K562 (cell line): ENCODE measurements at regions not wholly inside any gene's neighbourhood (a gene's known extent, or its start where the extent isn't known, plus 50 kb on each side); places are given as distances from the start of the nearest gene placed in this dataset.

ENCODE experiments used
- ATAC-seq: fragments of 200-7000 bp; cut with Tn5 transposase; 3 replicates; pipeline ENCODE4 v1.9.1; 2020; ENCODE audit warnings: moderate library complexity
- BruUV-seq: library from RNA; stranded (reverse); fragments of 400-500 nt; replicated peaks from 2 replicates; lab custom pipeline; 2021; lab: Mats Ljungman, UMichigan
- CTCF ChIA-PET: fragments of 300-600 bp; formaldehyde crosslinking; extraction: SDS; loops from one replicate; lab custom pipeline; 2021; ENCODE audit warnings: low intra/inter-chr PET ratio; lab: Yijun Ruan, JAX
- POLR2A ChIA-PET: fragments of 300-600, 350-650 bp; sonication (Branson Sonifier 250); formaldehyde crosslinking; extraction: SDS; loops from one replicate; lab custom pipeline; 2021; ENCODE audit warnings: antibody characterized with exemption, inconsistent platforms; lab: Yijun Ruan, JAX
- DNase-seq, 4 experiments: peaks; one replicate each; pipeline versions ENCODE4 v3.0.0 to v3.0.0-alpha.2; 2011 to 2018; ENCODE audit warnings: low spot score in 3 of 4, mixed read lengths in 3 of 4; ENCODE audit errors: extremely low read depth in 1 of 4
- FAIRE-seq: peaks from 2 replicates; lab custom pipeline; 2011; peaks lifted over from hg19 to GRCh38; lab: Jason Lieb, UNC
- H2AFZ ChIP-seq: 2 replicates; pipeline ENCODE4 v1.6.0; 2011; ENCODE audit warnings: low read depth, low read length, control low read depth, inconsistent platforms
- H3K27ac ChIP-seq: fragments of 200-600 bp; 3 replicates; pipeline ENCODE4 v1.8.0; 2011; ENCODE audit warnings: low read depth, mild to moderate bottlenecking, control low read depth, inconsistent platforms, low read length, moderate library complexity, mixed read lengths; ENCODE audit errors: extremely low read depth
- H3K27me3 ChIP-seq, 2 experiments: fragments of 300-600 bp in 1 of 2; 2 replicates in 1 of 2; 3 replicates in 1 of 2; pipeline versions ENCODE4 v1.6.0 to v1.8.0; 2011; ENCODE audit warnings: inconsistent platforms in 2 of 2, low read length in 2 of 2, mild to moderate bottlenecking in 1 of 2, mixed read lengths in 1 of 2, moderate library complexity in 1 of 2; ENCODE audit not compliant: control insufficient read depth in 2 of 2, insufficient read depth in 2 of 2
- H3K36me3 ChIP-seq: fragments of 300-600 bp; 3 replicates; pipeline ENCODE4 v1.8.0; 2011; ENCODE audit warnings: mild to moderate bottlenecking, low read length, inconsistent platforms; ENCODE audit not compliant: control insufficient read depth, insufficient read depth
- H3K4me1 ChIP-seq, 2 experiments: fragments of 200-600 bp in 1 of 2; replicated peaks in 1 of 2; 2 replicates in 1 of 2; 3 replicates in 1 of 2; pipeline versions ENCODE4 v1.5.1 to v1.8.0; 2011; ENCODE audit warnings: inconsistent platforms in 2 of 2, low read length in 2 of 2, mild to moderate bottlenecking in 1 of 2, mixed read lengths in 1 of 2, moderate library complexity in 1 of 2; ENCODE audit not compliant: control insufficient read depth in 2 of 2, insufficient read depth in 2 of 2
- H3K4me2 ChIP-seq: 2 replicates; pipeline ENCODE4 v1.6.1; 2011; ENCODE audit warnings: low read length, control low read depth, inconsistent platforms, mixed read lengths; ENCODE audit not compliant: insufficient read depth
- H3K4me3 ChIP-seq: fragments of 200-600 bp; sonication (generic), shearing (Covaris generic); 2 replicates; pipeline ENCODE4 v1.5.1; 2016; ENCODE audit warnings: control low read depth, inconsistent platforms
- H3K79me2 ChIP-seq: fragments of 200-600 bp; 3 replicates; pipeline ENCODE4 v1.8.0; 2011; ENCODE audit warnings: low read length, inconsistent platforms; ENCODE audit not compliant: control insufficient read depth, insufficient read depth
- H3K9ac ChIP-seq, 2 experiments: 2 replicates each; pipeline versions ENCODE4 v1.6.0 to v1.6.1; 2011; ENCODE audit warnings: low read depth in 2 of 2, low read length in 2 of 2, control low read depth in 1 of 2, inconsistent platforms in 1 of 2, mild to moderate bottlenecking in 1 of 2, mixed read lengths in 1 of 2; ENCODE audit not compliant: insufficient read depth in 1 of 2
- H3K9me1 ChIP-seq: one replicate; pipeline ENCODE4 v1.6.0; 2011; ENCODE audit warnings: inconsistent platforms, mild to moderate bottlenecking, low read length, moderate library complexity; ENCODE audit not compliant: control insufficient read depth, insufficient read depth
- H3K9me3 ChIP-seq: replicated peaks from 2 replicates; pipeline ENCODE4 v1.5.1; 2011; ENCODE audit warnings: low read depth, low read length, inconsistent platforms; ENCODE audit not compliant: control insufficient read depth, insufficient read depth
- H4K20me1 ChIP-seq: replicated peaks from 2 replicates; pipeline ENCODE4 v1.6.1; 2011; ENCODE audit warnings: low read length, inconsistent platforms, mixed read lengths; ENCODE audit not compliant: control insufficient read depth, insufficient read depth
- CSDE1 ChIP-seq, 2 experiments: fragments of 450-650 bp; IDR thresholded peaks; 2 replicates each; pipeline ENCODE4 v1.6.1; 2016; ENCODE audit warnings: mild to moderate bottlenecking in 1 of 2
- FOXA3 ChIP-seq, 2 experiments: fragments of 450-650 bp in 1 of 2; sonication (generic) in 1 of 2; formaldehyde crosslinking; IDR thresholded peaks in 1 of 2; conservative IDR thresholded peaks in 1 of 2; 2 replicates each; pipeline versions ENCODE4 v1.4.0 to v1.8.0; 2020 to 2022; ENCODE audit warnings: mild to moderate bottlenecking in 2 of 2, missing genetic modification reagents in 1 of 2
- HIVEP1 ChIP-seq: fragments of 250-450 bp; sonication (Bioruptor Pico); IDR thresholded peaks from 2 replicates; pipeline ENCODE4 v1.4.0; 2020; ENCODE audit warnings: mild to moderate bottlenecking
- JUNB ChIP-seq: fragments of 450-650 bp; formaldehyde crosslinking; conservative IDR thresholded peaks from 2 replicates; pipeline ENCODE4 v1.4.0; 2020; ENCODE audit warnings: mild to moderate bottlenecking
- MXD1 ChIP-seq: fragments of 250-450 bp; sonication (Bioruptor Pico); IDR thresholded peaks from 2 replicates; pipeline ENCODE4 v1.8.0; 2021; ENCODE audit warnings: borderline replicate concordance, mild to moderate bottlenecking, moderate library complexity; ENCODE audit not compliant: poor library complexity, severe bottlenecking
- NFIC ChIP-seq: fragments of 450-650 bp; IDR thresholded peaks from 2 replicates; pipeline ENCODE4 v1.6.1; 2017; ENCODE audit warnings: mild to moderate bottlenecking, inconsistent platforms
- PATZ1 ChIP-seq: fragments of 250-450 bp; sonication (Bioruptor Pico); IDR thresholded peaks from 2 replicates; pipeline ENCODE4 v1.5.0; 2020; ENCODE audit warnings: mild to moderate bottlenecking, borderline replicate concordance
- POLR2G ChIP-seq: fragments of 200-400 bp; formaldehyde crosslinking; IDR thresholded peaks from 2 replicates; pipeline ENCODE4 v1.6.1; 2017; ENCODE audit warnings: low read depth, mild to moderate bottlenecking, antibody characterized with exemption, low read length, moderate library complexity
- RFX7 ChIP-seq: fragments of 250-450 bp; sonication (Bioruptor Pico); IDR thresholded peaks from 2 replicates; pipeline ENCODE4 v1.5.1; 2021; ENCODE audit warnings: mild to moderate bottlenecking
- SMARCC2 ChIP-seq: fragments of 450-650 bp; IDR thresholded peaks from 2 replicates; pipeline ENCODE4 v1.6.1; 2017; ENCODE audit warnings: antibody characterized with exemption, moderate library complexity, mild to moderate bottlenecking, low read depth
- TGIF2 ChIP-seq: sonication (generic); formaldehyde crosslinking; IDR thresholded peaks from 2 replicates; pipeline ENCODE4 v1.8.1; 2022; ENCODE audit warnings: mild to moderate bottlenecking, missing genetic modification reagents, moderate library complexity
- ZBTB49 ChIP-seq: sonication (generic); formaldehyde crosslinking; IDR thresholded peaks from 2 replicates; pipeline ENCODE4 v1.8.0; 2022; ENCODE audit warnings: missing genetic modification reagents, mild to moderate bottlenecking, borderline replicate concordance
- ZNF584 ChIP-seq: fragments of 200-800 bp; sonication (Bioruptor generic); IDR thresholded peaks from 2 replicates; pipeline ENCODE4 v1.6.1; 2016; ENCODE audit warnings: low read depth, mild to moderate bottlenecking, missing genetic modification characterization, missing compliant biosample characterization
- ZNF589 ChIP-seq: fragments of 200-800 bp; sonication (Bioruptor generic); IDR thresholded peaks from 2 replicates; pipeline ENCODE4 v1.6.1; 2016; ENCODE audit warnings: low read depth, missing genetic modification characterization, missing compliant biosample characterization
- ZNF77 ChIP-seq: fragments of 250-450 bp; sonication (Bioruptor Pico); IDR thresholded peaks from 2 replicates; pipeline ENCODE4 v1.5.0; 2020
- WGBS: fragments of 100-300 bp; shearing (Covaris generic); methylation state at CpG from one replicate; pipeline ENCODE4 v1.1.6; 2016; ENCODE audit warnings: low coverage, mixed read lengths; ENCODE audit not compliant: insufficient coverage; ENCODE audit errors: missing lambda C conversion rate; 5-methylcytosine and 5-hydroxymethylcytosine counted together
- in situ Hi-C: fragments of 300-500 bp; cut with MboI; formaldehyde crosslinking; loops from 4 replicates; pipeline ENCODE4 v1.15.0; 2018; ENCODE audit warnings: inconsistent platforms, mixed read lengths
- intact Hi-C: fragments of 100-400 bp; cut with micrococcal nuclease; formaldehyde crosslinking; loops from 2 replicates; pipeline ENCODE4 v1.14.2; 2022
- TF ChIP-seq, protein P1 (sequence below): IDR thresholded peaks from 3 replicates; pipeline ENCODE4 v1.6.1; 2011; ENCODE audit warnings: borderline replicate concordance, mild to moderate bottlenecking; ENCODE audit not compliant: insufficient read length, insufficient read depth

- no peak overlapping the region for H3K4me2 ChIP-seq
- 2% methylated on average over 18 of the region's 18 CpGs for WGBS
- no peak for FAIRE-seq
- TF ChIP-seq RFX7 (CRISPR knock-in tag) (no peak), FOXA3 (CRISPR knock-in tag; conservative IDR thresholded peaks at IDR 0.05 in 1 of 2, IDR thresholded peaks at IDR 0.05 in 1 of 2) (no peak), HIVEP1 (CRISPR knock-in tag) (no peak), ZNF589 (CRISPR knock-in tag) (no peak), NFIC (no peak), CSDE1 (IDR thresholded peaks at IDR 0.05) (no peak), JUNB (no peak), TGIF2 (no peak), ZBTB49 (no peak), PATZ1 (CRISPR knock-in tag) (no peak), POLR2G (no peak), SMARCC2 (no peak), MXD1 (CRISPR knock-in tag) (no peak), ZNF584 (no peak), ZNF77 (no peak)
- TF ChIP-seq, protein P1, sequence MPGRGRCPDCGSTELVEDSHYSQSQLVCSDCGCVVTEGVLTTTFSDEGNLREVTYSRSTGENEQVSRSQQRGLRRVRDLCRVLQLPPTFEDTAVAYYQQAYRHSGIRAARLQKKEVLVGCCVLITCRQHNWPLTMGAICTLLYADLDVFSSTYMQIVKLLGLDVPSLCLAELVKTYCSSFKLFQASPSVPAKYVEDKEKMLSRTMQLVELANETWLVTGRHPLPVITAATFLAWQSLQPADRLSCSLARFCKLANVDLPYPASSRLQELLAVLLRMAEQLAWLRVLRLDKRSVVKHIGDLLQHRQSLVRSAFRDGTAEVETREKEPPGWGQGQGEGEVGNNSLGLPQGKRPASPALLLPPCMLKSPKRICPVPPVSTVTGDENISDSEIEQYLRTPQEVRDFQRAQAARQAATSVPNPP: no peak
Measured at GRCh38 chr16:73350707-73351452, 303.0 kb upstream of the ZFHX3 start.

More at GRCh38 chr16:73350707-73351452, 303.0 kb upstream of the ZFHX3 start:
- intact Hi-C loops: no loop called here
- Histone ChIP-seq H2AFZ (no peak overlapping the region), H3K36me3 (no peaks in the 10 kb centered on the region), H3K4me1 (no peaks in the 10 kb centered on the region), H3K9ac (no peak overlapping the region), H3K27ac (no peak overlapping the region), H3K79me2 (no peaks in the 10 kb centered on the region), H3K4me3 (no peak overlapping the region), H3K27me3 (peaks cover 0 to 17% of the 10 kb centered on the region in 2 experiments; a peak in 3 of 5 replicates), H3K9me1 (no peaks in the 10 kb centered on the region), H3K9me3 (no peaks in the 10 kb centered on the region), H4K20me1 (no peaks in the 10 kb centered on the region; the same call in 1 of the 2 replicates)
- BruUV-seq: no TSS peak
- ChIA-PET CTCF (no interaction called here), POLR2A (no interaction called here)
- ATAC-seq (no peak), DNase-seq (no peak)
- in situ Hi-C loops: no loop called here
